SU-DHL-6 (cell line): ENCODE measurements at regions not wholly inside any gene's neighbourhood (a gene's known extent, or its start where the extent isn't known, plus 50 kb on each side); places are given as distances from the start of the nearest gene placed in this dataset.

Source experiments
- H2AFZ ChIP-seq: fragments of 200-600 bp; sonication (generic); 2 replicates; pipeline ENCODE4 v1.6.1; 2014; ENCODE audit warnings: low read depth, mild to moderate bottlenecking, moderate library complexity, mixed read lengths, antibody characterized with exemption, low read length; ENCODE audit not compliant: severe bottlenecking
- H3F3A ChIP-seq: fragments of 200-600 bp; shearing (Covaris generic); 2 replicates; pipeline ENCODE4 v1.6.0; 2016; ENCODE audit warnings: antibody characterized with exemption, mild to moderate bottlenecking; ENCODE audit not compliant: insufficient read depth
- H3K27ac ChIP-seq: fragments of 200-600 bp; sonication (generic); 2 replicates; pipeline ENCODE4 v1.5.1; 2016; ENCODE audit warnings: low read depth, mild to moderate bottlenecking, low read length, moderate library complexity, mixed read lengths
- H3K27me3 ChIP-seq: fragments of 200-600 bp; sonication (generic), shearing (Covaris generic); 2 replicates; pipeline ENCODE4 v1.6.0; 2014; ENCODE audit warnings: mild to moderate bottlenecking, low read length
- H3K36me3 ChIP-seq: fragments of 200-600 bp; sonication (generic); 2 replicates; pipeline ENCODE4 v1.6.1; 2014; ENCODE audit warnings: mild to moderate bottlenecking, low read length, mixed read lengths
- H3K4me2 ChIP-seq: fragments of 300-600, 200-600 bp; shearing (Covaris generic), sonication (generic); 2 replicates; pipeline ENCODE4 v1.6.0; 2014; ENCODE audit warnings: low read length, low read depth, mild to moderate bottlenecking; ENCODE audit not compliant: poor library complexity, severe bottlenecking
- H3K4me3 ChIP-seq: fragments of 200-600 bp; sonication (generic); 2 replicates; pipeline ENCODE4 v1.5.1; 2014; ENCODE audit warnings: antibody characterized with exemption, low read length, mild to moderate bottlenecking, mixed read lengths; ENCODE audit not compliant: insufficient read depth, poor library complexity, severe bottlenecking
- H3K79me2 ChIP-seq: fragments of 200-600 bp; sonication (generic); 2 replicates; pipeline ENCODE4 v1.6.1; 2014; ENCODE audit warnings: mild to moderate bottlenecking, low read length, moderate library complexity; ENCODE audit not compliant: insufficient read depth
- H3K9ac ChIP-seq: fragments of 200-600 bp; sonication (generic); 2 replicates; pipeline ENCODE4 v1.7.0; 2014; ENCODE audit warnings: mild to moderate bottlenecking, low read length
- H3K9me2 ChIP-seq: fragments of 200-600 bp; sonication (generic); replicated peaks from 2 replicates; pipeline ENCODE4 v1.6.1; 2014; ENCODE audit warnings: low read length; ENCODE audit not compliant: insufficient read depth
- H3K9me3 ChIP-seq: fragments of 200-600 bp; sonication (generic); 2 replicates; pipeline ENCODE4 v1.6.1; 2014; ENCODE audit warnings: low read length, mixed read lengths; ENCODE audit not compliant: insufficient read depth
- H4K20me1 ChIP-seq: fragments of 200-600 bp; sonication (generic); 2 replicates; pipeline ENCODE4 v1.6.1; 2014; ENCODE audit warnings: low read depth, mild to moderate bottlenecking, antibody characterized with exemption, low read length, moderate library complexity, mixed read lengths
- EZH2phosphoT487 ChIP-seq: fragments of 200-600 bp; sonication (generic), shearing (Covaris generic); conservative IDR thresholded peaks from 2 replicates; pipeline ENCODE4 v1.6.1; 2018; ENCODE audit warnings: mild to moderate bottlenecking, antibody characterized with exemption, low read length, moderate library complexity, mixed read lengths
- TF ChIP-seq, protein P1 (sequence below): fragments of 200-600 bp; sonication (generic); IDR thresholded peaks from one replicate; pipeline ENCODE4 v1.5.1; 2017; ENCODE audit warnings: antibody characterized with exemption, mild to moderate bottlenecking, low read length, moderate library complexity; ENCODE audit not compliant: insufficient read depth, poor library complexity, severe bottlenecking

DNA sequence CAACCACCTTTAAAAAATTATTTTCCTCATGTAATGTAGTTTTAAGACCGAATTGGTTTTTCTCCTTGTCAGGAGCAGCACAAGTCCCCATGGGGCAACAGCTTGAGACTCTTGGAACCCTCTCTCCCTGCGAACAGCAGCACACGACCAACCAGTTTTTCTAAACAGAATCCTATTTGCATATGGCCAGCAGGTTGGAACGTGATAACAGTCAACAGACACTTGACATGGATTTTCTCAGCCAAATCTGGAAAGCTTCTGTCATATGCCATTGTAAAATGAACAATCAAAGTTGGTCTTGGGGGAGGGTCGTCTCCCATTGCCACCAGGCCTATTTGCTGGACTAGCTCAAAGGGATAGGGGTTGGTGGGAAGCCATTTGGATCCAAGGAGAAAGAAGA, 1915.0 kb upstream of the FLRT2 start:
- H3F3A ChIP-seq, result no peaks in the 10 kb centered on the region
- no peaks in the 10 kb centered on the region for H3K9me2 ChIP-seq
- no peaks in the 10 kb centered on the region for H3K79me2 ChIP-seq
- H3K36me3 ChIP-seq, result no peaks in the 10 kb centered on the region
- no peak for TF ChIP-seq EZH2phosphoT487
- TF ChIP-seq, protein P1, sequence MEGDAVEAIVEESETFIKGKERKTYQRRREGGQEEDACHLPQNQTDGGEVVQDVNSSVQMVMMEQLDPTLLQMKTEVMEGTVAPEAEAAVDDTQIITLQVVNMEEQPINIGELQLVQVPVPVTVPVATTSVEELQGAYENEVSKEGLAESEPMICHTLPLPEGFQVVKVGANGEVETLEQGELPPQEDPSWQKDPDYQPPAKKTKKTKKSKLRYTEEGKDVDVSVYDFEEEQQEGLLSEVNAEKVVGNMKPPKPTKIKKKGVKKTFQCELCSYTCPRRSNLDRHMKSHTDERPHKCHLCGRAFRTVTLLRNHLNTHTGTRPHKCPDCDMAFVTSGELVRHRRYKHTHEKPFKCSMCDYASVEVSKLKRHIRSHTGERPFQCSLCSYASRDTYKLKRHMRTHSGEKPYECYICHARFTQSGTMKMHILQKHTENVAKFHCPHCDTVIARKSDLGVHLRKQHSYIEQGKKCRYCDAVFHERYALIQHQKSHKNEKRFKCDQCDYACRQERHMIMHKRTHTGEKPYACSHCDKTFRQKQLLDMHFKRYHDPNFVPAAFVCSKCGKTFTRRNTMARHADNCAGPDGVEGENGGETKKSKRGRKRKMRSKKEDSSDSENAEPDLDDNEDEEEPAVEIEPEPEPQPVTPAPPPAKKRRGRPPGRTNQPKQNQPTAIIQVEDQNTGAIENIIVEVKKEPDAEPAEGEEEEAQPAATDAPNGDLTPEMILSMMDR, result no peak
- H2AFZ ChIP-seq, result no peak overlapping the region
- no peak overlapping the region for H3K27ac ChIP-seq
- no peak overlapping the region for H3K4me3 ChIP-seq
- H3K4me2 ChIP-seq, result no peak overlapping the region
- 0 out of 2 replicates have a peak, but pooled peaks cover 4% of the 10 kb centered on the region for H4K20me1 ChIP-seq
- no peaks in the 10 kb centered on the region for H3K9me3 ChIP-seq
- no peak overlapping the region for H3K9ac ChIP-seq
- H3K27me3 ChIP-seq, result no peaks in the 10 kb centered on the region

DNA sequence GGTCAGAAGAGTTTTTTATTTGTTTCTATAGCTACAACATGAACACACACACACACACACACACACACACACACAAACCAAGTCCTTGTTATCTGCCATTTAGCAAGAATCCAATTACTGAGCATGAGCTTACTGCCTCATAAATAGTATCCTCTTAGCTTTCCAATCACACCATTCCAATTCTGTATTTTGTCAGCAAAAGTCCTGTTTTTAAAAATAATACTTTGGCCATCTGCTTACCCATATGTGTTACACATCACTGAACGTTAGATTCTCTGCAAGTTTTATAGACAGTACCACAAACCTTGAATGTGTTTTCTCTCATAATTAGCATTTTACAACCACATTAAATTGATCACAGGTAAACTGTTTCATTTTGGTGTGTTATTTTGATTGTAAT, 1905.4 kb upstream of the FLRT2 start:
- H3K4me2 ChIP-seq, result no peak overlapping the region
- H3K9ac ChIP-seq, result no peak overlapping the region
- H4K20me1 ChIP-seq, result no peaks in the 10 kb centered on the region
- H3K4me3 ChIP-seq, result no peak overlapping the region
- H3K9me2 ChIP-seq, result no peaks in the 10 kb centered on the region
- H3K9me3 ChIP-seq, result no peaks in the 10 kb centered on the region
- no peaks in the 10 kb centered on the region for H3K79me2 ChIP-seq
- H2AFZ ChIP-seq, result no peak overlapping the region
- no peaks in the 10 kb centered on the region for H3F3A ChIP-seq
- H3K27me3 ChIP-seq, result no peaks in the 10 kb centered on the region
- no peak overlapping the region for H3K27ac ChIP-seq
- TF ChIP-seq, protein P1, result no peak
- TF ChIP-seq EZH2phosphoT487, result no peak
- H3K36me3 ChIP-seq, result no peaks in the 10 kb centered on the region

DNA sequence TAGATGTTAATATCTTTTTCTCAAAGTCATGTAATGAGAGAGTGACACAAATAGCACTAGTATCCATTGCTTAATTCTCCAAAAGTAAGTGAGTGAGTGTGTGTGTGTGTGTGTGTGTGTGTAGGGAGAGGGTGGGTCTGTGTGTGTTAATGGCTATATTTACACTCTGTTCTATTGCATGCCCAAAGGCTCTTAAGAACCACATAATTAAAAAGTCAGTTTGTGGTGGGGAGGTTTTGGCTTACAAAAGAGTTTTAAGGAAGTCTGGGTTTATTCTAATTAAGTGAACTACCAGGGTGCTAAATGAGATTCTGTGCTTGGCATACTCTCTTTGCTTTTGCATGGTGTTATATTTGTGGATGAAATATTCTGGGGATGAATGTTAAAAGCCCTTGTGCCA, 1897.6 kb upstream of the FLRT2 start:
- H3K9me2 ChIP-seq, result no peaks in the 10 kb centered on the region
- no peak overlapping the region for H3K27ac ChIP-seq
- no peak for TF ChIP-seq EZH2phosphoT487
- TF ChIP-seq, protein P1, result no peak
- H3K9me3 ChIP-seq, result no peaks in the 10 kb centered on the region
- H3K79me2 ChIP-seq, result no peaks in the 10 kb centered on the region
- no peak overlapping the region for H3K4me2 ChIP-seq
- H3K9ac ChIP-seq, result no peak overlapping the region
- no peak overlapping the region for H2AFZ ChIP-seq
- no peaks in the 10 kb centered on the region; the same call in 1 of the 2 replicates for H4K20me1 ChIP-seq
- no peak overlapping the region for H3K4me3 ChIP-seq
- no peaks in the 10 kb centered on the region for H3F3A ChIP-seq
- no peaks in the 10 kb centered on the region for H3K27me3 ChIP-seq
- H3K36me3 ChIP-seq, result no peaks in the 10 kb centered on the region
